CD1c-positive myeloid dendritic cell (primary cell): ENCODE measurements at regions not wholly inside any gene's neighbourhood (a gene's known extent, or its start where the extent isn't known, plus 50 kb on each side); places are given as distances from the start of the nearest gene placed in this dataset.
"Not testable (repeated sequence)": the region's sequence is repeated elsewhere in the genome, so short reads cannot be mapped to it uniquely, and the experiment has no call there.

Source experiments
- DNase-seq: peaks from one replicate; pipeline ENCODE4 v3.0.0-alpha.2; 2016; ENCODE audit errors: extremely low spot score

- no peak for DNase-seq
Observed at GRCh38 chr9:84502066-84502465, 161.5 kb upstream of the SLC28A3 start.

GRCh38 chr9:84504360-84504759, 163.8 kb upstream of the SLC28A3 start:
- no peak for DNase-seq

- DNase-seq: no peak
Observed at GRCh38 chr9:84511651-84512050, 157.9 kb upstream of the NTRK2 start.

- DNase-seq: no peak
Observed at GRCh38 chr9:84512493-84512892, 157.0 kb upstream of the NTRK2 start.

GRCh38 chr9:84513473-84513872, 156.1 kb upstream of the NTRK2 start:
- no peak for DNase-seq

GRCh38 chr9:84513979-84514378, 155.6 kb upstream of the NTRK2 start:
- no peak for DNase-seq

GRCh38 chr9:84514421-84514820, 155.1 kb upstream of the NTRK2 start:
- DNase-seq: no peak

- no peak for DNase-seq
Observed at GRCh38 chr9:84517026-84517425, 152.5 kb upstream of the NTRK2 start.

- DNase-seq: no peak
Observed at GRCh38 chr9:84519413-84519812, 150.1 kb upstream of the NTRK2 start.

GRCh38 chr9:84521208-84521607, 148.3 kb upstream of the NTRK2 start:
- no peak for DNase-seq

- DNase-seq: not testable (repeated sequence)
Observed at GRCh38 chr9:84526211-84526610, 143.3 kb upstream of the NTRK2 start.

GRCh38 chr9:84527060-84527720, 142.3 kb upstream of the NTRK2 start:
- DNase-seq: not testable (repeated sequence)

GRCh38 chr9:84535973-84536372, 133.6 kb upstream of the NTRK2 start:
- not testable (repeated sequence) for DNase-seq

- no peak for DNase-seq
Observed at GRCh38 chr9:84538879-84539278, 130.7 kb upstream of the NTRK2 start.

GRCh38 chr9:84542554-84542953, 127.0 kb upstream of the NTRK2 start:
- DNase-seq: no peak

GRCh38 chr9:84554069-84554664, 115.4 kb upstream of the NTRK2 start:
- DNase-seq: no peak

- DNase-seq: no peak
Observed at GRCh38 chr9:84556556-84556955, 113.0 kb upstream of the NTRK2 start.

- no peak for DNase-seq
Observed at GRCh38 chr9:84557751-84558150, 111.8 kb upstream of the NTRK2 start.

GRCh38 chr9:84563691-84564090, 105.8 kb upstream of the NTRK2 start:
- DNase-seq: no peak

- no peak for DNase-seq
Observed at GRCh38 chr9:84567805-84568204, 101.7 kb upstream of the NTRK2 start.

- DNase-seq: no peak
Observed at GRCh38 chr9:84570482-84571154, 98.9 kb upstream of the NTRK2 start.

GRCh38 chr9:84573083-84573482, 96.4 kb upstream of the NTRK2 start:
- no peak for DNase-seq

- no peak for DNase-seq
Observed at GRCh38 chr9:84575705-84576104, 93.8 kb upstream of the NTRK2 start.
